ENCODE measurements at regions not wholly inside any gene's neighbourhood (a gene's known extent, or its start where the extent isn't known, plus 50 kb on each side); places are given as distances from the start of the nearest gene placed in this dataset.
"Not testable (repeated sequence)": the region's sequence is repeated elsewhere in the genome, so short reads cannot be mapped to it uniquely, and the experiment has no call there.

- no peak overlapping the region for H3K18ac ChIP-seq (ENCODE audit: low read length)
- H3K9ac ChIP-seq (ENCODE audit: low read length), result no peak overlapping the region
- no peak overlapping the region for H4K12ac ChIP-seq (ENCODE audit: low read depth, low read length)
- no CpG with 5 or more reads among the region's 6 CpGs for WGBS (ENCODE audit: extremely low coverage, insufficient coverage, insufficient read length)
- H3K4me1 ChIP-seq (ENCODE audit: control insufficient read depth in 1 of 2, insufficient read depth in 2 of 2, low read length in 2 of 2), result no peaks in the 10 kb centered on the region
- no peak overlapping the region for H2BK5ac ChIP-seq (ENCODE audit: low read depth, low read length, poor library complexity)
- H3K27ac ChIP-seq (ENCODE audit: low read depth, low read length), result no peak overlapping the region
- no peaks in the 10 kb centered on the region for H3K79me1 ChIP-seq (ENCODE audit: low read length)
- no peak overlapping the region for H3K23ac ChIP-seq (ENCODE audit: low read length)
- no peak overlapping the region for H2AFZ ChIP-seq (ENCODE audit: insufficient read depth, low read length, poor library complexity)
- H3K14ac ChIP-seq (ENCODE audit: low read length), result no peak overlapping the region
- no peak overlapping the region for H3K4ac ChIP-seq (ENCODE audit: low read depth, low read length)
- H3K27me3 ChIP-seq (ENCODE audit: insufficient read depth, low read length), result no peaks in the 10 kb centered on the region
- no peaks in the 10 kb centered on the region for H3K79me2 ChIP-seq (ENCODE audit: control insufficient read depth, insufficient read depth, low read length, poor library complexity)
- no peak overlapping the region for H4K91ac ChIP-seq (ENCODE audit: low read depth, low read length)
- no peak overlapping the region for H2BK12ac ChIP-seq (ENCODE audit: low read length)
- no peak overlapping the region for H4K8ac ChIP-seq (ENCODE audit: low read depth, low read length)
- no peak overlapping the region for H2BK120ac ChIP-seq (ENCODE audit: insufficient read depth, low read length, poor library complexity)
- H3K9me3 ChIP-seq (ENCODE audit: insufficient read depth, low read depth, low read length), result peaks cover 2% of the 10 kb centered on the region
- DNase-seq, result no peak
- H3K4me3 ChIP-seq (ENCODE audit: low read depth, low read length), result no peak overlapping the region
- H2AK5ac ChIP-seq (ENCODE audit: low read length), result no peak overlapping the region
- H3K36me3 ChIP-seq (ENCODE audit: control insufficient read depth in 1 of 2, insufficient read depth in 2 of 2, low read length in 2 of 2), result no peaks in the 10 kb centered on the region
- H3K4me2 ChIP-seq (ENCODE audit: low read length), result no peak overlapping the region
Measured at GRCh38 chr15:30794388-30794787, 109.3 kb upstream of the FAN1 start.

- H3K79me2 ChIP-seq (ENCODE audit: control insufficient read depth, insufficient read depth, low read length, poor library complexity); H2BK12ac ChIP-seq (ENCODE audit: low read length); H3K27ac ChIP-seq (ENCODE audit: low read depth, low read length); H3K4ac ChIP-seq (ENCODE audit: low read depth, low read length); H3K27me3 ChIP-seq (ENCODE audit: insufficient read depth, low read length); H3K4me2 ChIP-seq (ENCODE audit: low read length); H4K8ac ChIP-seq (ENCODE audit: low read depth, low read length); H3K9ac ChIP-seq (ENCODE audit: low read length); H3K14ac ChIP-seq (ENCODE audit: low read length); H3K4me3 ChIP-seq (ENCODE audit: low read depth, low read length); H2BK120ac ChIP-seq (ENCODE audit: insufficient read depth, low read length, poor library complexity); H3K23ac ChIP-seq (ENCODE audit: low read length); H3K9me3 ChIP-seq (ENCODE audit: insufficient read depth, low read depth, low read length); H3K4me1 ChIP-seq (ENCODE audit: control insufficient read depth in 1 of 2, insufficient read depth in 2 of 2, low read length in 2 of 2); H2AK5ac ChIP-seq (ENCODE audit: low read length); H4K91ac ChIP-seq (ENCODE audit: low read depth, low read length); H3K18ac ChIP-seq (ENCODE audit: low read length); H2BK5ac ChIP-seq (ENCODE audit: low read depth, low read length, poor library complexity); H4K12ac ChIP-seq (ENCODE audit: low read depth, low read length); H3K36me3 ChIP-seq (ENCODE audit: control insufficient read depth in 1 of 2, insufficient read depth in 2 of 2, low read length in 2 of 2); H3K79me1 ChIP-seq (ENCODE audit: low read length); H2AFZ ChIP-seq (ENCODE audit: insufficient read depth, low read length, poor library complexity): not testable (repeated sequence)
- DNase-seq, result peak in 1 of 2 donors; percentile 25
- WGBS (ENCODE audit: extremely low coverage, insufficient coverage, insufficient read length), result no CpG with 5 or more reads among the region's 5 CpGs
Measured at GRCh38 chr15:30799565-30799964, 104.2 kb upstream of the FAN1 start.

DNA sequence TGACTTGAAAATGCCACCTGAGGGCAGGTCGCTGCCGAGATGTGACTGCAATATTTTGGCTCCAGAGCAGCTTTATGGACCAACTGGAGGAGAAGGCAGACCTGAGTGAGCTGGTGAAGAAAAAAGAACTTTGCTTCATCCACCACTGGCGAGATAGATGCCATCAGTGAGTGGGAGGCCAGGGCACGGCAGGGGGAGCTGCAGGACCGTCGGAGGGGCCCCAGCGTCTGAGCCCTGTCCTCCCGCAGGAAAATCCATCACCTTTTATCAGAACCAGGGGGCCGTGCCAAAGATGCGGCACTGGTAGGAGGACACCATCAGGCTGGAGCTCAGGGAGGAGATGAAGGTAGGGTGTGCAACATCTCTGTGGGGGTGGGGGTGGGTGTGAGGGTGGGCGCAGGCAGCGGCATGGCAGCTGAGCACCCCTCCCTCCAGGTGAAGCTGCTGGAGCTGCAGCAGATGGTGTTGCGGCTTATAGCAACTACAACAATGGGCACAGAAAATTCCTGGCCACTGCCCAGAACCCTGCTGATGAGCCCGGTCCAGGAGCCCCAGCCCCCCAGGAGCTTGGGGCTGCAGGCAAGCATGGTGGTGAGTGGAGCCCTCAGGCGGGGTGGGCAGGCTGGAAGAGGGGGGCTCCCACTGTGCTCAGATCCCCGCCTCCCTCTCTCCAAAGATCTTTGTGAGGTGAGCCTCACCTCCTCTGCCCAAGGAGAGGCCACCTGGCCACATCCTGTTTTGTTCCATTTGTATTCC lies 102.4 kb upstream of the FAN1 start:
- not testable (repeated sequence) for H3K18ac ChIP-seq (ENCODE audit: low read length); H3K27me3 ChIP-seq (ENCODE audit: insufficient read depth, low read length); H2AFZ ChIP-seq (ENCODE audit: insufficient read depth, low read length, poor library complexity); H3K4me1 ChIP-seq (ENCODE audit: control insufficient read depth in 1 of 2, insufficient read depth in 2 of 2, low read length in 2 of 2); H4K12ac ChIP-seq (ENCODE audit: low read depth, low read length); H4K8ac ChIP-seq (ENCODE audit: low read depth, low read length); H3K79me2 ChIP-seq (ENCODE audit: control insufficient read depth, insufficient read depth, low read length, poor library complexity); DNase-seq; H2BK12ac ChIP-seq (ENCODE audit: low read length); H3K9ac ChIP-seq (ENCODE audit: low read length); H3K36me3 ChIP-seq (ENCODE audit: control insufficient read depth in 1 of 2, insufficient read depth in 2 of 2, low read length in 2 of 2); H4K91ac ChIP-seq (ENCODE audit: low read depth, low read length); H3K9me3 ChIP-seq (ENCODE audit: insufficient read depth, low read depth, low read length); H3K4ac ChIP-seq (ENCODE audit: low read depth, low read length); H2AK5ac ChIP-seq (ENCODE audit: low read length); H2BK5ac ChIP-seq (ENCODE audit: low read depth, low read length, poor library complexity); H2BK120ac ChIP-seq (ENCODE audit: insufficient read depth, low read length, poor library complexity); H3K14ac ChIP-seq (ENCODE audit: low read length); H3K79me1 ChIP-seq (ENCODE audit: low read length); H3K23ac ChIP-seq (ENCODE audit: low read length); H3K27ac ChIP-seq (ENCODE audit: low read depth, low read length); H3K4me2 ChIP-seq (ENCODE audit: low read length); H3K4me3 ChIP-seq (ENCODE audit: low read depth, low read length)
- no CpG with 5 or more reads among the region's 16 CpGs for WGBS (ENCODE audit: extremely low coverage, insufficient coverage, insufficient read length)

DNA sequence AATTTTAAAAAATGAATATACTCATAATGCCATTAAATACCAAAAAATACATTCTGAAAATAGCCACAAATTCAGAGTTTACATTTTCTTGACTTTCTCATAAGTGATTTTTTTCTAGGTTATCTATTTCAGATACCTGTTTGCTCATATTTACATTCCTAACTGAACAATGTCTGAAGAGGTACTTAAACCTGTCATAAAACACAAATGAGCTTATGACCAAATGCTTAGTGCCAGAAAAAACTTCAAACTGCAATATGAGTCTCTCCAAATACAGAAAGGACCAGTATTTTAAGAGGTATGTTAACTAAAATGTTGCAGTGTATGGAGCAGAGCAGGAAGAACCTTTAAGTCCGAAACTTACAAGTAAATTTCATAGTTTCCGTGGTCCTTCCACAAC lies 101.7 kb upstream of the FAN1 start:
- not testable (repeated sequence) for H3K79me2 ChIP-seq (ENCODE audit: control insufficient read depth, insufficient read depth, low read length, poor library complexity); H2BK5ac ChIP-seq (ENCODE audit: low read depth, low read length, poor library complexity); H3K9me3 ChIP-seq (ENCODE audit: insufficient read depth, low read depth, low read length); H4K12ac ChIP-seq (ENCODE audit: low read depth, low read length); H3K27ac ChIP-seq (ENCODE audit: low read depth, low read length); H3K14ac ChIP-seq (ENCODE audit: low read length); H3K4me1 ChIP-seq (ENCODE audit: control insufficient read depth in 1 of 2, insufficient read depth in 2 of 2, low read length in 2 of 2); H3K4me3 ChIP-seq (ENCODE audit: low read depth, low read length); H4K91ac ChIP-seq (ENCODE audit: low read depth, low read length); H3K36me3 ChIP-seq (ENCODE audit: control insufficient read depth in 1 of 2, insufficient read depth in 2 of 2, low read length in 2 of 2); H2BK120ac ChIP-seq (ENCODE audit: insufficient read depth, low read length, poor library complexity); H2BK12ac ChIP-seq (ENCODE audit: low read length); DNase-seq; H3K4ac ChIP-seq (ENCODE audit: low read depth, low read length); H3K79me1 ChIP-seq (ENCODE audit: low read length); H3K23ac ChIP-seq (ENCODE audit: low read length); H3K27me3 ChIP-seq (ENCODE audit: insufficient read depth, low read length); H3K18ac ChIP-seq (ENCODE audit: low read length); H3K9ac ChIP-seq (ENCODE audit: low read length); H2AK5ac ChIP-seq (ENCODE audit: low read length); H4K8ac ChIP-seq (ENCODE audit: low read depth, low read length); H3K4me2 ChIP-seq (ENCODE audit: low read length); H2AFZ ChIP-seq (ENCODE audit: insufficient read depth, low read length, poor library complexity)
- WGBS (ENCODE audit: extremely low coverage, insufficient coverage, insufficient read length), result no CpG with 5 or more reads among the region's 2 CpGs

Data from trophoblast cell (in vitro differentiated cells and primary cell).